B cell (primary cell): ENCODE measurements at regions not wholly inside any gene's neighbourhood (a gene's known extent, or its start where the extent isn't known, plus 50 kb on each side); places are given as distances from the start of the nearest gene placed in this dataset.

ENCODE experiments used
- CTCF ChIP-seq: fragments of 200-600 bp; IDR thresholded peaks from one replicate; pipeline ENCODE4 v1.8.0; 2022; ENCODE audit warnings: antibody characterized with exemption, mild to moderate bottlenecking
- EZH2 ChIP-seq: IDR thresholded peaks from 2 replicates; pipeline ENCODE4 v1.6.1; 2012; ENCODE audit warnings: borderline replicate concordance, low read depth, mild to moderate bottlenecking, moderate library complexity, low read length; ENCODE audit not compliant: insufficient read depth, poor library complexity, severe bottlenecking

GRCh38 chr1:87929906-87930305 lies 601.2 kb downstream of the LMO4 start:
- no peak for TF ChIP-seq CTCF
- TF ChIP-seq EZH2 = no peak
